Stimulated activated CD8-positive, alpha-beta memory T cell treated with anti-CD3 and anti-CD28 coated beads, Interleukin-2, amount 100 ng/mL, for 1 hour (primary cell): ENCODE measurements at regions not wholly inside any gene's neighbourhood (a gene's known extent, or its start where the extent isn't known, plus 50 kb on each side); places are given as distances from the start of the nearest gene placed in this dataset.

Source experiments
- DNase-seq, 2 donors: peaks; one replicate each; pipeline ENCODE4 v3.0.0-alpha.2; 2020; ENCODE audit warnings: low read depth in 2 of 2

DNA sequence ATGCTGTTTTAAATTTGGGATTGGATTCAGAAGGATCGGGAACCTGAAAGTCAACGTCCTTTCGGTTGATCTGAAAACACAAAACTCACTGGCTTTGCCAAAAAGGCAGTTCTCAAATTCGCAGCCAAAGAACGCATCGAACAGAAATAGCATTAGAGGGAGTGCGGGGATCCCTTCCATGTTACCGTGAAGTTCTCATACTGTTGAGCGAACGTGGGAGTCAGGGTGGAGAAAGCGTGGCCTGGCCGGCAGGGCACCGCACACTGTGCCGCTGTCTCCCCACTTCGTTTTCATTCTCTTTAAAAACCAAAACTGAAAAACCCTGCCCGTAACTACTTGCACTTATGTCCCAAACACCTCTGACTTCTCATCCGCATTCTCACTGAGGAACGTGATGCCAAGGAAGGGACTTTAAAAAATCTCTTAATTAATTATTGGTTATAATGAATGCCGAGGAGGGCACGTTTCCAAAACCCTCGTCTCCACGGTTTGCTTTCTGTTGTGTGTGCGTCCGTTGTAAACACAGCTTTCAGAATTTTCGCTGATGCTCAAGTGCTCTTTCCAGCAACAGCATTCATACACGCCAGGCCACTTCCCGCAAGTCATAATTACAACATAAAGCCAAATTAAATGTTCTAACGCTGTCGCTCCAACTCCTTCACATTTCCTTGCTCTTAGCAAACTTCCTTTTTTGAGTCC is 60.9 kb upstream of the TWIST2 start:
- no peak for DNase-seq

DNA sequence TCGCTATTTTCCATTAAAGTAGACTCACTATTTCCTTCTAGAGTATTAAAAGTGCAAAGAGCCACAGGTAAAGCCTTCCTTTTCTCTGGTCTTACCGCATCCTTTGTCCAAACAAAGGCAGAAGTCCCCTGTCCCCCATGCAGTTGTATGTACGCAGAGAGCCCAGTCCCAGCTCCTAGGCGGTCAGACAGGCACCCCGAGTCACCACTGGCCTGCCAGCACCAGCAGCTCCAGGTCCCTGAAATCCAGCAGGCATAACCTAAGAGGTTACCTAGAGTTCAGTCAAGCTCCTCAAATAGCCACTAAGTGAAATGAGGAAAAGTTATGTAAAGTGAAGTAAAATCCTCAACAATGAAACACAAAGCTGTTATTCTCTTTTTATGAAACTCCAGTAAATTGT is 60.4 kb upstream of the TWIST2 start:
- no peak for DNase-seq

DNA sequence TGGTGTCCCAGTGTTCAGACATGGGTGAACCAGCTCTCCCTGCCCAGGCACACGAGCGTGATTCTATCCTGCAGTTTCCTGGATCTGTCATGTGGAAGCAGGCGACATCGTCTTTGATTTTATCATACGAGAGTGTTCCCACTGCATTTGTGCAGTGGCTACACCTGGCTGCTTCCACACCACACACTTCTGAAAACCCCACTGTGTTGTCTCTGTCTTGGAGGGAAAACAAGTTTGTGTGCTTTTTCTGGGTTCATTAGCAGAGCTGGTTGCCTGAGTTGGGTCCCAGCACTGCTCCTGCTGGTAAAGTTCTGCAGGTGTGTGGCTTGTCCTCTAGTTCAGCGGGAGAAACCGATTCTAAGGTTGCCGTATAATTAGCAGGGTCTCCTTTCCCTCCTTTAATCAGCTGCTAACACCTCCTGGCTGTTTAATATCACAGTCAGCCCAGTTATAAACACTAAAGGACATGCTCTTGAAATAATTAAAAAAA is 58.5 kb upstream of the TWIST2 start:
- no peak for DNase-seq

- DNase-seq = no peak
These were observed 57.6 kb upstream of the TWIST2 start for GRCh38 chr2:238790126-238790832.

DNA sequence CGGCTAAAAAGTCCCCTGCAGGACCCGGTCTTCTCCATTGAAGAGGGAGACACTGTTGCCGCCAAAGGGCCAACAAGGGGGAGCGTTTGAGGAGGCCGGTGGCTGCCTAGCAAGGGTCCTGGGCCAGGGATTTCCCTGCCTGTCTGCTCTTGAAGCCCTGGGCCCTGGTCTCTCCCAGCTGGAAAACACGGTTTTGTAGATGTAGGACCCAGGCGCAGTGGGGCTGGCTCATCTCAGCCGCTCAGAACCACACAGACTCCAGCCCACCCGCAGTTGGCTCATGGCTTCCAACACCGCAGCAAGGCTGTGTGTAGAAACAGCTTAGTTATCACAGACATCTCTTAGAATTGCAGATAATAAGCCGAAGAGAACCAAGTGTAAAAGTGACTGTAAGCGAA is 57.1 kb upstream of the TWIST2 start:
- DNase-seq = no peak

DNA sequence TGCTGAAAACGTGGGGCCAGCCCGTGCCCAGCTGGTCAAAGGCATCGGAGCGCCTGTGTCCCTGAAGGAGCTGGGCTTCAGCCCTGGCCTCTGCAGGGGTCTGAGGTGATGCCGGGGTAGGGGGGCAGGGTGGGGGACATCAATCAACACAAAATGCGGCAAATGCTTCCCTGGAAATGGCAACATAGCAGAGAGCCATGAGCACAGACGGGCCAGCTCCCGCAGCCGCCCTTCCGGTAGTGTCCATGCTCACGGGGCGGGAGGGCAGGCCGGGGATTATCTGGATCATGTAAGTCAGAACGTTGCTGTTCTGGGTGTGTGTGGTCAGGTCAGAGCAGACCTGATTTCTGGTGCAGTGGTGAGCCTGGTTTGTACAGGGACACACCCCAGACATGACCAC is 56.5 kb upstream of the TWIST2 start:
- no peak for DNase-seq

DNA sequence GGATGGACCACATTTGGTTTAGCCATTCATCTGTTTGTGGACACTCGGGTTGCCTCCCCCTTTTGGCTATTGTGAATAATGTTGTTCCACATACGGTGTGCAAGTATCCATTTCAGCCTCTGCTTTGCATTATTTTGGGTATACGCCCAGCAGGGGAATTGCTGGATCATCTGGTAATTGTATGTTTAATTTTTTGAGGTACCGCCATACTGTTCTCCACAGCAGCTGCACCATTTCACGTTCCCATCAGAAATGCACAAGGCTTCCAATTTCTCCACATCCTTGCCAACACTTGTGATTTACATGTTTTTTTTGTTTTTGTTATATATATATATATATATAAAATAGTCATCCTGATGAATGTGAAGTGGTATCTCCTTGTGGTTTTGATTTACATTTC is 54.6 kb upstream of the TWIST2 start:
- DNase-seq = no peak

GRCh38 chr2:238793801-238794449 is 54.0 kb upstream of the TWIST2 start:
- DNase-seq = no peak

DNA sequence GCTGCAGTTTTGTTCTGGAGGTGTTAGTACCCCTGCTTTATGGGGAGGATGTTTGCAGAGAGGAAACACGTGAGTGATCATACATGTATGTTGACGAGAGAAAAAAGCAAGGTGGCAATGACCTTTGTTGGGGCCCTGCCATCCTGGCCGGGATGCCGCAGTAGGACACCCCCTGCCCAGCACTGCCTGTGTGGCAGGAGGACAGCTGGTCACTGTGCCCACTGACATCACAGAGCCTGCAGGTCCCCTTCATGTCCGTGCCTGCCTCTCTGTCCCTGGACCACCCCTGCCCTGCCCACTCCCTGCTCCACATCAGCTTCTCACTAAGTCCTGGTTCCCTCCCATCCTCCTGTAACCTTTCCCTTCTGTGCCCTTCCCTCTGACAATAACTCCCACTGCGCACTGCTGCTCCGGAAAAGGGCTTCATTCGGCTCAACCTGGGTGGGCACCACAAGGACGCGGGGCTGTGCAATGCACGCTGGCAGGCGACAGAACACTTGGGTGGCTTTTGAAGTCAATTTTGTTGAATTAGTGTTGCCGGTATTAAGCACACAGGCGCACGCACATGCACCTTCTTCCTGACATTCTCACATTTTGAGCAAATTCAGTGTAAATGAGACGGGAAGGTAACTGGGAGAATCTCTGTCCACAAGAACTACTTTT is 51.5 kb upstream of the TWIST2 start:
- DNase-seq = no peak

DNA sequence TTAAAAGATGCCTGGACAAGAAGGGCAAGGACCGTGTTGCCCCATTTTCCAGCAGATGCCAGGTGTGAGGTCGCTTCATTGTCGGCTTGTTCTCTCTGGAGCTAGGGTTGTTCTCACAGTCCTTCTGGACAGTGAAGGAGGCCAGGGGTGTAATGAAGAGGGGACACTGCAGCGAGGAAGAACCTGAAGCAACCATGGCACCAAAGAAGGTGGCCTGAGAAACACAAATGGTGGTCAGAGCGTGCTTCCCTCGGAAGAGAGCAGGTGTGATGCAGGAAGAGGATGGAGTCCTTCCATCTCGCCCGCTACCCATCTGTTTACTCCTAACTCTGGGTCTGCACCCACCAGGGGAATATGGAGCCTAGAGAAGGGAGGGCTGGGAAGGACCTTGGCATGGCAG is 50.3 kb upstream of the TWIST2 start:
- DNase-seq = no peak
